ENCODE measurements at regions not wholly inside any gene's neighbourhood (a gene's known extent, or its start where the extent isn't known, plus 50 kb on each side); places are given as distances from the start of the nearest gene placed in this dataset.

DNA sequence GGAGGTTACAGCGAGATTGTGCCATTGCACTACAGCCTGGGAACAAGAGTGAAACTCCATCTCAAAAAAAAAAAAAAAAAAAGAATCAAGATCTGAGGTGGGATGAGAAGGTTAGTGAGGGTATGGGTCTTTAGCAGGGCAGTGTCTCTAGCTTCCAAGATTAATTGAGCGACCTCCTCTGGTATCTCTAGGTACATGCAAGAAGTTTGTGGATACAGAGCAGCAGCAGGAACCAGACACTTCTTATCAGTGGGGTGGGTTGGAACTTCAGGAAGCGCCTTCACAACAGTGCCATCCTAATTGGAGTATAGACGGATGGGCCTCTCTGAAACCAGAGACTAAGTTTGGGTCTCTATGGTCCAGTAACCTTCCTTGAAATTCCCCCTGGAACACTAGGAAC, 51.9 kb upstream of the CISTR start:
- peaks cover 0 to 6% (median 4%) of the 10 kb centered on the region in 4 experiments; a peak in 4 of 7 replicates for H3K27me3 ChIP-seq (replicated peaks in 1 of 4; ENCODE audit: control insufficient read depth in 3 of 4, extremely low read depth in 1 of 4, insufficient read depth in 3 of 4, low read length in 3 of 4)

More for the DNA sequence above, 51.9 kb upstream of the CISTR start:
- H4K8ac ChIP-seq (ENCODE audit: extremely low read depth, insufficient read depth, low read length): no peak overlapping the region
- H3K23ac ChIP-seq (ENCODE audit: insufficient read length): no peak overlapping the region
- no peak overlapping the region for H4K5ac ChIP-seq (ENCODE audit: insufficient read length, low read depth, low read length)
- H3K18ac ChIP-seq (ENCODE audit: extremely low read depth, low read length): no peak overlapping the region
- H3K14ac ChIP-seq (ENCODE audit: insufficient read length): no peak overlapping the region
- H3K4ac ChIP-seq (replicated peaks; ENCODE audit: insufficient read length, low read depth, low read length): no peak overlapping the region
- H4K20me1 ChIP-seq (replicated peaks in 1 of 2; ENCODE audit: control insufficient read depth in 1 of 2, insufficient read depth in 2 of 2, low read length in 2 of 2): no peaks in the 10 kb centered on the region
- no peak overlapping the region for H2AFZ ChIP-seq (ENCODE audit: low read length)
- H3K36me3 ChIP-seq (ENCODE audit: control insufficient read depth in 2 of 4, insufficient read depth in 4 of 4, low read length in 3 of 4): no peaks in the 10 kb centered on the region
- no peak overlapping the region for H2BK5ac ChIP-seq (ENCODE audit: low read depth, low read length)
- no peak overlapping the region for H2BK15ac ChIP-seq (ENCODE audit: low read length)
- H3K56ac ChIP-seq (replicated peaks; ENCODE audit: insufficient read length, low read depth, low read length): no peak overlapping the region
- no peak overlapping the region for H2AK5ac ChIP-seq (ENCODE audit: low read depth, low read length)
- no peak overlapping the region for H3K4me2 ChIP-seq (ENCODE audit: insufficient read depth in 1 of 2, low read depth in 2 of 2, low read length in 2 of 2)
- no peak overlapping the region for H2BK120ac ChIP-seq (replicated peaks; ENCODE audit: low read depth, low read length)
- no peaks in the 10 kb centered on the region; the same call in 1 of the 2 replicates for H3K23me2 ChIP-seq (ENCODE audit: low read depth, low read length)
- ChIA-PET POLR2A (ENCODE audit: partially characterized antibody) (interaction anchor here (1.2 kb wide), 1 partner anchor 21 kb away, joined by 3 read pairs; no protein-coding TSS in a partner anchor), CTCF (ENCODE audit: partially characterized antibody) (interaction anchor here (0.6 to 7.5 kb wide), 16 partner anchors 11 to 1940 kb away, joined by 3 to 64 read pairs (median 4); no protein-coding TSS in a partner anchor)
- peaks cover 0 to 3% (median 0%) of the 10 kb centered on the region in 4 experiments; a peak in 1 of 7 replicates for H3K4me1 ChIP-seq (replicated peaks in 1 of 4; ENCODE audit: control insufficient read depth in 3 of 4, insufficient read depth in 4 of 4, low read length in 3 of 4)
- FAIRE-seq (no peak), DNase-seq (ENCODE audit: low read depth in 1 of 2, low spot score in 2 of 2) (no peak)
- no peaks in the 10 kb centered on the region for H3K79me1 ChIP-seq (ENCODE audit: low read depth, low read length)
- H4K91ac ChIP-seq (replicated peaks; ENCODE audit: insufficient read length, low read length): no peak overlapping the region
- 73% methylated on average over 4 of the region's 4 CpGs; no CpG with 5 or more reads in 1 of the 2 experiments for WGBS, 2 experiments (ENCODE audit: extremely low coverage in 1 of 2, insufficient coverage in 1 of 2, insufficient read length in 1 of 2, insufficient replicate concordance in 2 of 2, low coverage in 1 of 2, low lambda C conversion rate in 2 of 2, missing lambda C conversion rate in 1 of 2)
- no peaks in the 10 kb centered on the region for H3K9me3 ChIP-seq (ENCODE audit: insufficient read depth in 2 of 2, low read depth in 1 of 2, low read length in 1 of 2)
- no peak overlapping the region for H3K27ac ChIP-seq (ENCODE audit: low read depth, low read length)
- no peak overlapping the region for H3K9ac ChIP-seq (replicated peaks in 1 of 4; ENCODE audit: extremely low read depth in 1 of 4, low read depth in 3 of 4, low read length in 3 of 4)
- TF ChIP-seq RAD21 (IDR thresholded peaks at IDR 0.05 in 1 of 2, conservative IDR thresholded peaks at IDR 0.05 in 1 of 2; ENCODE audit: low read depth in 2 of 2, low read length in 2 of 2): peak in 1 of 2 experiments; percentile 25; a peak in 1 of 4 replicates
- TF ChIP-seq, protein P1, sequence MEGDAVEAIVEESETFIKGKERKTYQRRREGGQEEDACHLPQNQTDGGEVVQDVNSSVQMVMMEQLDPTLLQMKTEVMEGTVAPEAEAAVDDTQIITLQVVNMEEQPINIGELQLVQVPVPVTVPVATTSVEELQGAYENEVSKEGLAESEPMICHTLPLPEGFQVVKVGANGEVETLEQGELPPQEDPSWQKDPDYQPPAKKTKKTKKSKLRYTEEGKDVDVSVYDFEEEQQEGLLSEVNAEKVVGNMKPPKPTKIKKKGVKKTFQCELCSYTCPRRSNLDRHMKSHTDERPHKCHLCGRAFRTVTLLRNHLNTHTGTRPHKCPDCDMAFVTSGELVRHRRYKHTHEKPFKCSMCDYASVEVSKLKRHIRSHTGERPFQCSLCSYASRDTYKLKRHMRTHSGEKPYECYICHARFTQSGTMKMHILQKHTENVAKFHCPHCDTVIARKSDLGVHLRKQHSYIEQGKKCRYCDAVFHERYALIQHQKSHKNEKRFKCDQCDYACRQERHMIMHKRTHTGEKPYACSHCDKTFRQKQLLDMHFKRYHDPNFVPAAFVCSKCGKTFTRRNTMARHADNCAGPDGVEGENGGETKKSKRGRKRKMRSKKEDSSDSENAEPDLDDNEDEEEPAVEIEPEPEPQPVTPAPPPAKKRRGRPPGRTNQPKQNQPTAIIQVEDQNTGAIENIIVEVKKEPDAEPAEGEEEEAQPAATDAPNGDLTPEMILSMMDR (IDR thresholded peaks at IDR 0.05; ENCODE audit: control extremely low read depth in 1 of 3, insufficient read depth in 1 of 3, low read depth in 1 of 3, low read length in 3 of 3): peak in 2 of 3 experiments; percentile 10 to 16; a peak in 2 of 4 replicates
- TF ChIP-seq TAF1 (IDR thresholded peaks at IDR 0.05; ENCODE audit: low read depth, low read length): no peak
- TF ChIP-seq, protein P2, sequence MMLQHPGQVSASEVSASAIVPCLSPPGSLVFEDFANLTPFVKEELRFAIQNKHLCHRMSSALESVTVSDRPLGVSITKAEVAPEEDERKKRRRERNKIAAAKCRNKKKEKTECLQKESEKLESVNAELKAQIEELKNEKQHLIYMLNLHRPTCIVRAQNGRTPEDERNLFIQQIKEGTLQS (IDR thresholded peaks at IDR 0.05; ENCODE audit: insufficient read depth, low read depth, low read length): no peak
- H3K79me2 ChIP-seq (ENCODE audit: control insufficient read depth in 1 of 2, insufficient read depth in 2 of 2, low read length in 2 of 2): no peaks in the 10 kb centered on the region
- no peak overlapping the region for H2BK20ac ChIP-seq (ENCODE audit: low read length)
- no peak overlapping the region for H3K4me3 ChIP-seq (ENCODE audit: extremely low read depth in 1 of 4, insufficient read depth in 2 of 4, low read depth in 3 of 4, low read length in 4 of 4)
- no peak overlapping the region for H2BK12ac ChIP-seq (ENCODE audit: low read depth, low read length)

Data from H1 (cell line).